ENCODE measurements at regions not wholly inside any gene's neighbourhood (a gene's known extent, or its start where the extent isn't known, plus 50 kb on each side); places are given as distances from the start of the nearest gene placed in this dataset.

- DNase-seq (ENCODE audit: low read depth in 2 of 2) = no peak
These were observed 298.7 kb upstream of the CDH4 start for GRCh38 chr20:60953321-60953720.

DNA sequence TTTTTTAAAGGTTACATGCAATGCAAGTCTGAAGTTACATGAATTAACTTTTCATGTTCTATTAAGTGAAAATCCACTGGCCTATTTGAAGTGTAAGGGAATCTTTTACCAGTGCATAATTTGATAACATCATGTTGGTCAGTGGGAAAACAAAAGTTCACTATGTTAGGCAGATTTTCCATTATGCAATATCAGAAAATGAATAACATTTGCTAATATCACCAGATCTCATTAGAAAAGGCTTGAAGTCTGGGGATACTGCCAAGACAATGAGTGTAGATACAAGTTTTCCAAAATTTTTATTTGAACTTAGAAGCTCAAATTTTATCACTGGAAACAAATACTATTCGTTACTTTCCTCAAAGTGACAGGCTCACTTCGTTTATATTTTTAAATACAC, 296.4 kb upstream of the CDH4 start:
- DNase-seq (ENCODE audit: low read depth in 2 of 2) = no peak

GRCh38 chr20:60956194-60956593, 295.9 kb upstream of the CDH4 start:
- no peak for DNase-seq (ENCODE audit: low read depth in 2 of 2)

- DNase-seq (ENCODE audit: low read depth in 2 of 2) = no peak
These were observed 294.4 kb upstream of the CDH4 start for GRCh38 chr20:60957621-60958020.

- DNase-seq (ENCODE audit: low read depth in 2 of 2) = no peak
These were observed 292.1 kb upstream of the CDH4 start for GRCh38 chr20:60959971-60960370.

- DNase-seq (ENCODE audit: low read depth in 2 of 2) = no peak
These were observed 291.6 kb upstream of the CDH4 start for GRCh38 chr20:60960500-60960899.

DNA sequence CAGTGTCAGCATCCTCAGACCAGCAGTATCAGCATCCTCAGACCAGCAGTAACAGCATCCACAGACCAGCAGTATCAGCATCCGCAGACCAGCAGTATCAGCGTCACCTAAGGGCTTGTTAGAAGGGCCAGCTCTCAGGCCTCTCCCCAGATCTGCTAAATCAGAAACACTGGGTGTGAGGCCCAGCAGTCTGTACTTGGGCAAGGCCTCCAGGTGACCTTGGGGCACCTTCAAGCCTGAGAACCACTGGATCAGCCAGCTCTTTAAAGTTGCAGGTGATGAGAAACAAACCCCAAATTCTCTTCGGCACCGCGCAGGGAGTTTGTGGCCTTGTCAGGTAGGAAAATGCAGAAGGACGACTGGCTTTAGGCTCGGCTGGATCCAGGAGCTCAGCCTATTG, 290.5 kb upstream of the CDH4 start:
- DNase-seq (ENCODE audit: low read depth in 2 of 2) = no peak

DNA sequence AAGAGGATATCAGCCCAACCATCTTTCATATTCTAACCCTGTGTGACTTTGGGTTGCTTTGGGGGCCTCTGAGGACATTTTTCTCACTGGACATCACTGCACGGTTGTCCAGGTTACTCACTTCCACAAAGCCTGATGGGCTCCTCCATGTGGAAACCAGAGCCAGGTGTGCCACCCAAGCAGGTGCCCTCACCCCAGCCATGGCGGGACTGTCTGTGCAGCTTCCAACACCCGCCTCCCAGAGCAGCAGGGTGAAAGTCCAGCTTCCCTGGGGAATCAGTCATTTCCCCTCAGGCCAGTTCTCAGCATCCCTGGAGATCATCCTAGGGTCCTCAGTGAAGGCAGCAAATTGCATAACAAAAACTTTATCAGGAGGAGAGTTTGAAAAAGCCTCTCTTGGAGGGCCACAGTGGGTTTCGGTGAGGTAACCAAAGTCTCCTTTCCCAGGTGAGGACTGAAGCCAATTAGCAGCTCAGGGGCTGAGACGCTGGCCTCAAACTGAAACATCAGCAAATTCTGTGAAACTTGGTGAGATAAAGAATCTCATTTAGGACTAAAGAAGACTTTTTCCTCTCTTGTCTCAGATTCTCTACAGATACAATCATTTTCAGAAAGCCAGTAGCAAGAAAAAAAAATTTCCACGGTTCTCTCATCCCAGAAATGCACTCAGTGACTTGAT, 289.6 kb upstream of the CDH4 start:
- no peak for DNase-seq (ENCODE audit: low read depth in 2 of 2)

- DNase-seq (ENCODE audit: low read depth in 2 of 2) = no peak
These were observed 288.9 kb upstream of the CDH4 start for GRCh38 chr20:60963146-60963545.

DNA sequence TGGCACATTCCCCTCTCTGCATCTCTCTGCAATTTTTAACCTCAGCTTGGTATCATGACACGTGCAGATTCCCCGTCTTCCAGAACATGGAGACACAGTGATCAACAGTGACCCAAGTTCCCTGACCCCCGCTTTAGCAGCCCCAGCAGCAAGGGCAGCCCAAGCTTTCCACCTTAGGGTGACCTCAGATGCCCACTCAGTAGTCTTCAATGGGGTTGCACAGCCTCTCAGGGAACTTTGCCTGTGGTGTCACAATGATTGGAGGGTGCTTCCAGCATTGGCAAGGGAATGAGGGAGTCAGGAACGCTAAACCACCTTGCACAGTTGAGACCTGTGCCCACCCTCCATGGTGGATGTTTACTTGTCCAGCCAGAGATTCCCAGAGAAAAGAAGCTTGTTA, 287.1 kb upstream of the CDH4 start:
- DNase-seq (ENCODE audit: low read depth in 2 of 2) = no peak

DNA sequence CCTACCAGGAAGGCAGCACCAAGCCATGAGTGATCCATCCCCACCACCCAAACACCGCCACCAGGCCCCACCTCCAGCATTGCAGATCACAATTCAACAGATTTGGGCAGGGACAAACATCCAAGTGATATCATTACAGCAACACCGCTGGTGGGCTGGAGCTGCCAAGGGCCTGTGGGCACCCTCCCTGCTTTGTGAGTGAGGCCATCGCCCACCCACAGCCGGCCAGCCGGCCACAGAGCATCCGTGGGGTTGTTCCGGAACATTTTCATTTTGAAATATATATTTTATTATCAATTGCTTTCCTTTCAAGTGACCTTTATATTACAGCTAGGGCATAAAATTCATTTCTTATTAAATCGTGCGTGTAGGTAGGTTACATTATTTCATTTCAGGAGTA, 286.0 kb upstream of the CDH4 start:
- no peak for DNase-seq (ENCODE audit: low read depth in 2 of 2)

GRCh38 chr20:60966766-60967165, 285.3 kb upstream of the CDH4 start:
- no peak for DNase-seq (ENCODE audit: low read depth in 2 of 2)

DNA sequence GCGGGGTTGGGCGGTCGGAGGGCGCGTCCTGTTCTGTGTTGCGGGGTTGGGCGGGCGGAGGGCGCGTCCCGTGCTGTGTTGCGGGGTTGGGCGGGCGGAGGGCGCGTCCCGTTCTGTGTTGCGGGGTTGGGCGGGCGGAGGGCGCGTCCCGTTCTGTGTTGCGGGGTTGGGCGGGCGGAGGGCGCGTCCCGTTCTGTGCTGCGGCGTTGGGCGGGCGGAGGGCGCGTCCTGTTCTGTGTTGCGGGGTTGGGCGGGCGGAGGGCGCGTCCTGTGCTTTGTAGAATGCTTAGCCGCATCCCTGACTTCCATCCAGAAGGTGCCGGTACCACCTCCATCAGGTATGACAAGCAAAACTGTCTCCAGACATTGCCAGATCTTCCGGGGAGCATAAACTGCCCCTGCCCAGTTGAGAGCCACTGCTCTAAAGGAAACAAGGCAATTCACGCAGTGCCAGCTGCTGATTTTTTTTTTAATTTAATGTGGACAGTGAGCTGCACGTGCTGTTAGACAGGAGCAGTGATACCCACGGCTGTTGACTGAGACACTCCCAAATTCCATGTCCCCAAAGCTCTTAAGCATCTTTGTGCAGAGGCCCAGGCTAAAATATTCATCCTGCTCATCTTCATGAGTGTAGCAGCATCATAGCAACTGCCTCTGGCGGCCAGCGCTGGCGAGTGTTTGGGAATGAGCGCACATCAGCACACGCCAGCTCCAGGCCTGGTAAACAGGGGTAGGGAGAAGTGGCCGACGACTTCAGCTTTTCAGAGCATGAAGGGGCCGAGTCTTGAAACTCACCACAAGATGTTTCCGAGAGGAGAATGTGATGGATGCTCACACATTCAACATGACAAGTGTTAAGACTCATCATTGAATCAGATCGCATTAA, 284.4 kb upstream of the CDH4 start:
- DNase-seq (ENCODE audit: low read depth in 2 of 2) = no peak

DNA sequence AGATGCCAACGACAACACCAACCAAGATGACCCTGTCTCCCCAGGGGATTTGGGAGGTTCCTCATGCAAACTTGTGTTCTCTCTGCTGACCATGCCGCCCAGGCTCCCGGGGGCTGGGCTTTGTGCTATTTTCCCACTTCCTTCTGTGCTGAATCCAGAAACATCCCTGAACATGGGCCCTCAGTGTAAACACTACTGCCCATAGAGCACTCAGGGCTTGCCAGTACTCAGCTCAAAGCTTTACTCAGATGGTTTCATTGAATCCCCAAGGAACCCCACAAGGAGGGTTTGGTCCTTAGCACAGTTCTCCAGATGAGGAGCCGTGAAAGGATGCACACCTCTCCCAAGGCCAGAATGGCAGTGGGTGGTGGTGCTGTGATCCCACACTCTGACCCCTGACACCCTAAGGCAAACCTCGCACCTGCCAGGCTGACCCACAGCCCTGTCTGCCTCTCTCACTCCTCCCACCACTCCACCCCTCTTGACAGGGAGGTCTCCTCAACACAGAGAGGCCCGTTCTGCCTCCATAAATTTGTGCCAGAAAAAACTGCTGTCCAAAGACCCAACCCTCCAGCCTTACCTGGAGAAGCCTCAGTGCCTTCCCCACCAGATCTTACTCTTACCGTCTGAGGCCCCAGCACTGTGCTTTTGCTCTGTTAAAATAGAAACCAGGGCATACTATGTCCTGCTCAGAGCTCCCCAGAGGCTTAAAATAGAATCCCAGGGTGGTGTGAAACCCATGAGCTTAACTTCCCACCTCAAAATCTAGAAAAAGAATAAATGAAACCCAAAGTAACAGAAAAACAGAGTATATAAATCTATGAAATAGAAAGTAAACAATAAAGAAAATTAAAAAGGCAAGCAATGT, 283.0 kb upstream of the CDH4 start:
- no peak for DNase-seq (ENCODE audit: low read depth in 2 of 2)

DNA sequence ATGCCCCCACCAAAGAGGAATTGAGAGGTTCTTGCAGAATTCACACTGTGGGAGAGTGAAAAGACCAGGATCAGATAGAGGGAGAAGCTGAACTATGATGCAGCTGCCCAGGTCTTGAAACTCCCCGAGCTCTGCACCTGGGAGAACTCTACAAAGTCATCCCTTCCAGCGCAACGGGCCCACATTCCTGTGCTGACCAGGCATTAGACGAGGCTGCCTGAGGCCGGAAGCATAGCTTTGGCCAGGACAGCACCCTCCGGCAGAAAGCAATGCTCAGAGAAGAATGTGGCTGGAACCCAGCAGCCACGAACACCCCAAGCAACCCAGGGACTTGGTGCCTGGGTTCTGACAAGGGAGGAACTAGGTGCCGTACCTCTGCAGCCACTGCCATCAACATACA, 281.5 kb upstream of the CDH4 start:
- DNase-seq (ENCODE audit: low read depth in 2 of 2) = no peak

GRCh38 chr20:60974022-60974421, 278.0 kb upstream of the CDH4 start:
- DNase-seq (ENCODE audit: low read depth in 2 of 2) = no peak

DNA sequence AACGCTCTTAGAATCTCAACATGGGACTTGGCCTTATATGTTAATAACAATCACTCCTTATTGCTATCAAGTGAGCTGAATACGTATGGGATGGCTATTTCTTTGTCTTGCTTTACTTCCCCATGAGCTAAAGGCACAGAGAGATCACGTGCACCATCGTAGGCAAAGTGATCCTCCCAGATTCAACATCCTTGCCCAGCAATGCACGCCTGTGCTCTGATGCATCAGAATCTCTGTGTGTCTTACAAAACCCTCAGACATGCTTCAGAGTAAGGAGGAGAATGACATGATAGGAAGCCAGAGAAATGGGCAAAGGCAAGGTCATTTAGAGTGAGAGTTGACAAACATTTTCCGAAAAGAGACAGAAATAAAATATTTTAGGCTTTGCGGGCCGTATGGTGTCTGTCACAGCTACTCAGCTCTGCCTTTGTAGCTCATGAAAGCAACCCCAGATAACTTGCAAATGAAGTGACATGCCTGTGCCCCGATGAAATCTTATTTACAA, 277.6 kb upstream of the CDH4 start:
- no peak for DNase-seq (ENCODE audit: low read depth in 2 of 2)

DNA sequence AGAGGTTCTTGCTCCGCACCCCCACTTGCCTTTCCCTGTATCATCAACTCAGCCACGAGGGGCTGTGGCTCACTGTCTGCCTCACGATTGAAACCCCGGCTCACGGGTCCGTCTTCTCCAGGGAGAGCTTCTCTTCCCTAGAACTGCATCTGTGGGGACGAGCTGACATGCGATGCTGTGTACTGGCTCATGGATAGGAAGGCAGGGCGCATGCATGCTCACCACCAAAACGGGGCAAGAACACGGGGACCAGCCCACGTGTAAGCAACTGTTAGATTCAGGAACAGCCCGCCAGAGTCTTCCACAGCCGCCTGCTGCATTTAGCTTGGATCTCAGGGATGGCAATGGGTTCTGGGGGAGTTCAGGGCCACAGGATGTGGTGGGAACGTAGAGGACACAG, 275.9 kb upstream of the CDH4 start:
- DNase-seq (ENCODE audit: low read depth in 2 of 2) = no peak

- DNase-seq (ENCODE audit: low read depth in 2 of 2) = no peak
These were observed 275.1 kb upstream of the CDH4 start for GRCh38 chr20:60976913-60977312.

GRCh38 chr20:60977901-60978300, 274.2 kb upstream of the CDH4 start:
- no peak for DNase-seq (ENCODE audit: low read depth in 2 of 2)

DNA sequence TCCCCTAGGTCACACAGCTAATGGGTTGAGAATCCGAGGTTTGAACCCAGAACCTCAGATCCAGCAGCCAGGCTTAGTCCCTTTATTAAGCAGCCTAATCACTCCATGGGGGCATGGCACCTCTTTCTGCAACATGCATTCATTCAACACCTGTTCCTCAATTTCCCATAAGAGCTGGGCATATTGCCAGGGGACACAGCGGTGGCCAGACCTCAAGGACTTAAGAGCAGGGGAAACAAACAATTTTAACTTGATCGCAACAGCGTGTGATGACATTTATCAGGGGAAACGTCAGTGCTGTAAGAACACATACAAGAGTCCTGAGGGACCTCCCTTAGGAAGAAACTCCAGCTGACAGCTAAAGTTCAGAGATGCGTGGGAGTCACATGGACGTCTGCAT, 267.4 kb upstream of the CDH4 start:
- no peak for DNase-seq (ENCODE audit: low read depth in 2 of 2)

GRCh38 chr20:60986506-60987156, 265.4 kb upstream of the CDH4 start:
- DNase-seq (ENCODE audit: low read depth in 2 of 2) = no peak
